ENCODE measurements at regions not wholly inside any gene's neighbourhood (a gene's known extent, or its start where the extent isn't known, plus 50 kb on each side); places are given as distances from the start of the nearest gene placed in this dataset.
"Not testable (repeated sequence)": the region's sequence is repeated elsewhere in the genome, so short reads cannot be mapped to it uniquely, and the experiment has no call there.

DNA sequence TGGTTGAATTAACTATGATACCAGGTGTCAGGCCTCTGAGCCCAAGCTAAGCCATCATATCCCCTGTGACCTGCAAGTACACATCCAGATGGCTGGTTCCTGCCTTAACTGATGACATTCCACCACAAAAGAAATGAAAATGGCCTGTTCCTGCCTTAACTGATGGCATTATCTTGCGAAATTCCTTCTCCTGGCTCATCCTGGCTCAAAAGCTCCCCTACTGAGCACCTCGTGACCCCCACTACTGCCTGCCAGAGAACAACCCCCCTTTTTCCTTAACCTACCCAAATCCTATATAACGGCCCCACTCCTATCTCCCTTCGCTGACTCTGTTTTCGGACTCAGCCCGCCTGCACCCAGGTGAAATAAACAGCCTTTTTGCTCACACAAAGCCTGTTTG lies 1671.4 kb downstream of the C4orf33 start:
- not testable (repeated sequence) for DNase-seq (ENCODE audit: low read depth in 4 of 6, low spot score in 6 of 6); H3K4me1 ChIP-seq (ENCODE audit: control insufficient read depth, insufficient read depth, low read length); H3K36me3 ChIP-seq (ENCODE audit: control insufficient read depth, insufficient read depth, low read length); H3K27ac ChIP-seq (ENCODE audit: low read depth, low read length); H3K27me3 ChIP-seq (ENCODE audit: control insufficient read depth, insufficient read depth, low read length); H3K9me3 ChIP-seq (ENCODE audit: control insufficient read depth, insufficient read depth, low read length); H3K4me3 ChIP-seq (ENCODE audit: low read depth, low read length)
- 85% methylated on average over 6 of the region's 6 CpGs for WGBS (ENCODE audit: insufficient coverage)

DNA sequence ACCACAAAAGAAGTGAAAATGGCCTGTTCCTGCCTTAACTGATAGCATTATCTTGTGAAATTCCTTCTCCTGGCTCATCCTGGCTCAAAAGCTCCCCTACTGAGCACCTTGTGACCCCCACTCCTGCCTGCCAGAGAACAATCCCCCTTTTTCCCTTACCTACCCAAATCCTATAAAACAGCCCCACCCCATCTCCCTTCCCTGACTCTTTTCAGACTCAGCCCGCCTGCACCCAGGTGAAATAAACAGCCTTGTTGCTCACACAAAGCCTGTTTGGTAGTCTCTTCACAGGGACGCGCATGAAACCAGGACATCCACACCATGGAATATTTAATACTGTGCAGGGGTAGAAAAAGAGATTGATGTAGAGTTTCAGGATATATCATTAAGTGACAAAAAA lies 1677.0 kb downstream of the C4orf33 start:
- H3K9me3 ChIP-seq (ENCODE audit: control insufficient read depth, insufficient read depth, low read length); H3K27me3 ChIP-seq (ENCODE audit: control insufficient read depth, insufficient read depth, low read length); DNase-seq (ENCODE audit: low read depth in 4 of 6, low spot score in 6 of 6); H3K27ac ChIP-seq (ENCODE audit: low read depth, low read length); H3K4me1 ChIP-seq (ENCODE audit: control insufficient read depth, insufficient read depth, low read length); H3K36me3 ChIP-seq (ENCODE audit: control insufficient read depth, insufficient read depth, low read length); H3K4me3 ChIP-seq (ENCODE audit: low read depth, low read length): not testable (repeated sequence)
- 88% methylated on average over 1 of the region's 3 CpGs for WGBS (ENCODE audit: insufficient coverage)

DNA sequence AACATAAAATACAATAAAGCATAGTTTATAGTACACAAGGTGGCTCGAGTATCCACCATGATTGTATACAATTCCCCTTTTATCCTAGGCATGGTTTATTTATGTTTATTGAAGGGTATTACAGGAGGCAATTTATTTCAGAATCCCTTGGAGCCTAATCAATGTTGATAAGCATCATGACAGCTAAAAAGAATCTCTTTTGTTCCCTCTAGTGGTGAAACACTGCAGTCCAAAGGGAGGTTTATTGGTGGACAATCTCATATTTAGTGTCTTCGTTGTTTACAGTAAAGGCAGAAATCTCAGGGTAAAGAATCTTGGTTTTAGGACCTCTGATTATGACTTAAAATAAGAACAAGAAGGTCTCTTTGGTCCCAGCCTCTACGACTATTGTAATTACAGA lies 1712.5 kb downstream of the C4orf33 start:
- no peaks in the 10 kb centered on the region for H3K9me3 ChIP-seq (ENCODE audit: control insufficient read depth, insufficient read depth, low read length)
- WGBS (ENCODE audit: insufficient coverage), result no CpG with 5 or more reads among the region's 3 CpGs
- DNase-seq (ENCODE audit: low read depth in 4 of 6, low spot score in 6 of 6), result peak in 1 of 6 donors; percentile 4
- H3K27ac ChIP-seq (ENCODE audit: low read depth, low read length), result no peak overlapping the region
- H3K36me3 ChIP-seq (ENCODE audit: control insufficient read depth, insufficient read depth, low read length), result no peaks in the 10 kb centered on the region
- H3K4me3 ChIP-seq (ENCODE audit: low read depth, low read length), result no peak overlapping the region
- H3K4me1 ChIP-seq (ENCODE audit: control insufficient read depth, insufficient read depth, low read length), result no peaks in the 10 kb centered on the region
- no peaks in the 10 kb centered on the region for H3K27me3 ChIP-seq (ENCODE audit: control insufficient read depth, insufficient read depth, low read length)

DNA sequence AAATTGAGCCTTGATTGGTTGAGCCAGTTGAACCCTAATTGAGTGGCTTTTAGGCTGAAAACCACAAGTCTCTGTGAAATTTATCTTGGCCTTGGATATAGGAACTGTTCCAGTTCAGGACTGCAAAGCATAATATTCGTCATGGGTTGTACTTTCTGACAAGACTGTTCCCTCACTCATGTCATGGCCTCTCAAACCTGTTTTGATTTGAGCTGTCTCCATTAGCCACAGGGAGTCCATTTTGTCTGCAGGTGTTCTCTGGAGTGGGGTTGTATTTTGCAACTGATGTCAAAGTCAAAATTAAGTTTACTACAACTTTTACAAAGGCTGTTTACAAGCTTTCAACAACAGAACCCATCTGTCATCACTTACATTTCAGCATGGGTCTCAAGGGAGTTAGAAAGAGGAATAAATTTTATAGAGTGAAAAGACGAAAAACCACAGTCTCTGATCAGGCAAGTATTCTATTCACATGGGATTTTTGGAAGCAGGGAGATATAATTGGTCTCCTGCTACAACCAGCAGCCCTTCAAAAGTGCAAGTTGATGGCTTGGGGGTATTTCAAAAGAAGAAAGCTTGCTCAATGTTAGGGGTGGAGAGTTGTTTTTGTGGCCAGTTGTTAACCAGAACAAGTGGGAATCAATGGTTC lies 1716.3 kb downstream of the C4orf33 start:
- Histone ChIP-seq H3K36me3 (ENCODE audit: control insufficient read depth, insufficient read depth, low read length) (no peaks in the 10 kb centered on the region), H3K27ac (ENCODE audit: low read depth, low read length) (no peak overlapping the region), H3K4me3 (ENCODE audit: low read depth, low read length) (no peak overlapping the region), H3K9me3 (ENCODE audit: control insufficient read depth, insufficient read depth, low read length) (no peaks in the 10 kb centered on the region), H3K27me3 (ENCODE audit: control insufficient read depth, insufficient read depth, low read length) (no peaks in the 10 kb centered on the region), H3K4me1 (ENCODE audit: control insufficient read depth, insufficient read depth, low read length) (no peaks in the 10 kb centered on the region)
- 0% methylated on average over 1 of the region's 2 CpGs for WGBS (ENCODE audit: insufficient coverage)
- peak in 1 of 6 donors; percentile 16 for DNase-seq (ENCODE audit: low read depth in 4 of 6, low spot score in 6 of 6)

DNA sequence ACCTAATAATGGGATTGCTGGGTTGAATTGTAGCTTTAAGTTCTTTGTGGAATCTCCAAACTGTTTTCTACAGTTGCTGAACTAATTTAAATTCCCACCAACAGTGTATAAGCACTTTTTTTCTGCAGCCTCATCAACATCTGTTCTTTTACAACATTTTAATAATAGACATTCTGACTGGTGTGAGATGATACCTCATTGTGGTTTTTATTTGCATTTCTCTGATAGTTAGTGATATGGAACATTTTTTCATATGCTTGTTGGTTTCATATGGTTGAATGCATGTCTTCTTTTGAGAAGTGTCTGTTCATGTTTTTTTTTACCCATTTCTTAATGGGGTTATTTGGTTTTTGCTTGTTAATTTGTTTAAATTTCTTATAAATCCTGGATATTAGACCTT lies 1718.9 kb downstream of the C4orf33 start:
- Histone ChIP-seq H3K27ac (ENCODE audit: low read depth, low read length) (no peak overlapping the region), H3K36me3 (ENCODE audit: control insufficient read depth, insufficient read depth, low read length) (no peaks in the 10 kb centered on the region), H3K4me1 (ENCODE audit: control insufficient read depth, insufficient read depth, low read length) (no peaks in the 10 kb centered on the region), H3K4me3 (ENCODE audit: low read depth, low read length) (no peak overlapping the region), H3K9me3 (ENCODE audit: control insufficient read depth, insufficient read depth, low read length) (no peaks in the 10 kb centered on the region), H3K27me3 (ENCODE audit: control insufficient read depth, insufficient read depth, low read length) (no peaks in the 10 kb centered on the region)
- DNase-seq (ENCODE audit: low read depth in 4 of 6, low spot score in 6 of 6), result no peak

DNA sequence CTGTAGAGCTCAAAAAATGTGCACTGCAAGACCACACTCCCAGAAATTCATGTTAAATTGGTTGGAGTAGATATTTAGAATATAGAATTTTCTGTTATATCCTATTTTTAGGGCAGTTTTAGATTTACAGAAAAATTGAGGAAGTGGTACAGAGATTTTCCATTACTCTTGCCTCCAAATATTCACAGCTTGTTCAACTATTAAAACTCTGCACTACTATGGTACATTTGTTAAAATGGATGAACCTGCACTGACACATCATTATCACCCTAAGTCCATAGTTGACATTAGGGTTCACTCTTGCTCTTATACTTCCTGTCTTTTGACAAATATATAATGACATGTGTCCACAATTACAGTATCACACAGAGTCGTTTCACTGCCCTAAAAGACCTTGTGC lies 1724.5 kb downstream of the C4orf33 start:
- no peak for DNase-seq (ENCODE audit: low read depth in 4 of 6, low spot score in 6 of 6)
- no peak overlapping the region for H3K4me3 ChIP-seq (ENCODE audit: low read depth, low read length)
- no peak overlapping the region for H3K27ac ChIP-seq (ENCODE audit: low read depth, low read length)
- H3K27me3 ChIP-seq (ENCODE audit: control insufficient read depth, insufficient read depth, low read length), result no peaks in the 10 kb centered on the region
- WGBS (ENCODE audit: insufficient coverage), result no CpG with 5 or more reads among the region's 1 CpG
- no peaks in the 10 kb centered on the region for H3K4me1 ChIP-seq (ENCODE audit: control insufficient read depth, insufficient read depth, low read length)
- H3K36me3 ChIP-seq (ENCODE audit: control insufficient read depth, insufficient read depth, low read length), result no peaks in the 10 kb centered on the region
- H3K9me3 ChIP-seq (ENCODE audit: control insufficient read depth, insufficient read depth, low read length), result no peaks in the 10 kb centered on the region

DNA sequence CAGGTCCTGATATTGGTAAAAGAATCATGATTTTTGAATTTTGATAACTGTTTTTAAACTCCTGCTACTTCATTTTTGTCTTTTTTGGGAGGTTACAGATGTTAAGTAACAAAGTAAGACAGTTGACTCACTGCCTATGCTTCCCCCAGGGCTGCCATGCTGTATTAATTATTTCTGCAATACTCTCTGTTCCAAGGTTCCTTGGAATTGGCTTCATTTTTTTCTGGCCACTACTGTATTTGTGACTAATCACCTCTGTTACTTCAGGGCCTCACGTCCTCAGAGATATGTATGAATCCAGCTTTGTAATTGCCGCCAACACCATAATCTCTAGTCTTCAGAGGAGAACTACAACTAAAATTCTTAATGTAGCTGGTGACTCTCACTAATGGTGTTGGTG lies 1729.3 kb downstream of the C4orf33 start:
- Histone ChIP-seq H3K4me3 (ENCODE audit: low read depth, low read length) (no peak overlapping the region), H3K9me3 (ENCODE audit: control insufficient read depth, insufficient read depth, low read length) (no peaks in the 10 kb centered on the region), H3K36me3 (ENCODE audit: control insufficient read depth, insufficient read depth, low read length) (no peaks in the 10 kb centered on the region), H3K4me1 (ENCODE audit: control insufficient read depth, insufficient read depth, low read length) (no peaks in the 10 kb centered on the region), H3K27ac (ENCODE audit: low read depth, low read length) (no peak overlapping the region), H3K27me3 (ENCODE audit: control insufficient read depth, insufficient read depth, low read length) (no peaks in the 10 kb centered on the region)
- WGBS (ENCODE audit: insufficient coverage), result no CpG with 5 or more reads among the region's 2 CpGs
- DNase-seq (ENCODE audit: low read depth in 4 of 6, low spot score in 6 of 6), result no peak

DNA sequence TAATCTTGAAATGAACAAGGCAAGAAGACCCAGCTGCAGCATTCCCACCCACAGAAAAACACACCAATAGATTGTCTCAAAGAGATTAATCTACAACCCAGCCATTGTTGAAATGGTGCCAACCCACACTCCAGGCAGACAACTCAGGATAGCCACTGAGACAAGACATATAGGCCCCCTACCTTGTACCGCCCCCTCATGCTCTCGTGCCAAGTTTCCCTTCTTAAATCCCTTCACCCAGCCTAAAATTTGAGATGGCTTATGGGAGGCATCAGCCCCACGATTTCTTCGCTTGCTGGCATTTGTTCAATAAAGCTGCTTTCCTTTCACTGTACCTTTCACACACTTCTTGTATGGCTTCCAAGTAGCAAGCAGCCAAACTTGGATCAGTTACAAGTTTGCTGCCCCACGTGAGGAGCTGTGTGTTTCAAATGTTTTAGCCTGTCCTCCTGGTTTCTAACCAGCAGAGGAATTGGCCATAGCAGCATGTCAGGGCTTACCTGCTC lies 1754.1 kb downstream of the C4orf33 start:
- Histone ChIP-seq H3K36me3 (ENCODE audit: control insufficient read depth, insufficient read depth, low read length) (no peaks in the 10 kb centered on the region), H3K27ac (ENCODE audit: low read depth, low read length) (no peak overlapping the region), H3K4me1 (ENCODE audit: control insufficient read depth, insufficient read depth, low read length) (no peaks in the 10 kb centered on the region), H3K4me3 (ENCODE audit: low read depth, low read length) (no peak overlapping the region), H3K27me3 (ENCODE audit: control insufficient read depth, insufficient read depth, low read length) (no peaks in the 10 kb centered on the region), H3K9me3 (ENCODE audit: control insufficient read depth, insufficient read depth, low read length) (no peaks in the 10 kb centered on the region)
- 27% methylated on average over 3 of the region's 5 CpGs for WGBS (ENCODE audit: insufficient coverage)
- peak; percentile 1 to 74 (median 18) for DNase-seq (ENCODE audit: low read depth in 4 of 6, low spot score in 6 of 6)

DNA sequence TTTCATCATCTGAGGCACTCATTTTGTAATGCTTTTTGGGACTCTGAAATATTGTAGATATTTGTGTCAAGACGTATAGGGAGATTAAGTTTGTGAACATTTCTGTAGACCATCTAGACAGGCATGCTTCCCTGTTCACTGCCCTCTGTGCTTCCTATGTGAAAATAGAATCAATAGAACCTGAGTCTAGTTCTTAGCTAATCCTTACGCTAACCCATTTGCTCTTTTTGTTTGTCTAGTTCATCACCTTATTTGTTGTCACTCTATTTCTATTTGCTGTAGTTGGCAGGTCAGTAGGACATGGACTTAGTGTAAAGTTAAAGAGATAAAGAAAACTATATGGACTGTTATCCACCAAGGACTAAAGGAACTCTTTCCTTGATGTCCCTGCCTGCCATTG lies 1755.2 kb downstream of the C4orf33 start:
- no peak for DNase-seq (ENCODE audit: low read depth in 4 of 6, low spot score in 6 of 6)
- Histone ChIP-seq H3K27ac (ENCODE audit: low read depth, low read length) (no peak overlapping the region), H3K4me3 (ENCODE audit: low read depth, low read length) (no peak overlapping the region), H3K9me3 (ENCODE audit: control insufficient read depth, insufficient read depth, low read length) (no peaks in the 10 kb centered on the region), H3K36me3 (ENCODE audit: control insufficient read depth, insufficient read depth, low read length) (no peaks in the 10 kb centered on the region), H3K27me3 (ENCODE audit: control insufficient read depth, insufficient read depth, low read length) (no peaks in the 10 kb centered on the region), H3K4me1 (ENCODE audit: control insufficient read depth, insufficient read depth, low read length) (no peaks in the 10 kb centered on the region)
- WGBS (ENCODE audit: insufficient coverage), result no CpG with 5 or more reads among the region's 2 CpGs

DNA sequence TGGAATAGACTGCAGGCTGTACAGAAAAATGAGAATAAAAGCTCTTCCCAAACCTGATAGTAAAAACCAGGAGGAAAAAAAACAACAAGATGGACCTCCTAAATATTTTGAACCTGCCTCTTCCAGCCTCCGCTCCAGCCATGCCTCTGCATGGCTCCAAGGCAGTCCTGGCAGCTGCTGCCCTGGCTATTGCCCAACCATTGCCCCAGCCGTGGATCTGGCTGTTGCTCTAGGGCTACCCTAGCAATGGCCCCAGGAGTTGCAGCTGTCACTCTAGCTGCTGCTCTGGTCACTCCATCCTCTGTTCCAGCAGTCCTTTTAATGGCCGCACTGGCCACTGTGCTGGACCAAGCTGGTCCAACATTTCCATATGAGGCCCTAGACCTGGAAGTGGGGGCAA lies 1756.0 kb downstream of the C4orf33 start:
- H3K27ac ChIP-seq (ENCODE audit: low read depth, low read length), result no peak overlapping the region
- no peaks in the 10 kb centered on the region for H3K27me3 ChIP-seq (ENCODE audit: control insufficient read depth, insufficient read depth, low read length)
- 64% methylated on average over 3 of the region's 3 CpGs for WGBS (ENCODE audit: insufficient coverage)

More for the DNA sequence above, 1756.0 kb downstream of the C4orf33 start:
- Histone ChIP-seq H3K36me3 (ENCODE audit: control insufficient read depth, insufficient read depth, low read length) (no peaks in the 10 kb centered on the region), H3K4me1 (ENCODE audit: control insufficient read depth, insufficient read depth, low read length) (no peaks in the 10 kb centered on the region), H3K4me3 (ENCODE audit: low read depth, low read length) (no peak overlapping the region), H3K9me3 (ENCODE audit: control insufficient read depth, insufficient read depth, low read length) (no peaks in the 10 kb centered on the region)
- no peak for DNase-seq (ENCODE audit: low read depth in 4 of 6, low spot score in 6 of 6)

Measured in spinal cord (tissue), 9 donors.